ENCODE measurements at regions not wholly inside any gene's neighbourhood (a gene's known extent, or its start where the extent isn't known, plus 50 kb on each side); places are given as distances from the start of the nearest gene placed in this dataset.

DNA sequence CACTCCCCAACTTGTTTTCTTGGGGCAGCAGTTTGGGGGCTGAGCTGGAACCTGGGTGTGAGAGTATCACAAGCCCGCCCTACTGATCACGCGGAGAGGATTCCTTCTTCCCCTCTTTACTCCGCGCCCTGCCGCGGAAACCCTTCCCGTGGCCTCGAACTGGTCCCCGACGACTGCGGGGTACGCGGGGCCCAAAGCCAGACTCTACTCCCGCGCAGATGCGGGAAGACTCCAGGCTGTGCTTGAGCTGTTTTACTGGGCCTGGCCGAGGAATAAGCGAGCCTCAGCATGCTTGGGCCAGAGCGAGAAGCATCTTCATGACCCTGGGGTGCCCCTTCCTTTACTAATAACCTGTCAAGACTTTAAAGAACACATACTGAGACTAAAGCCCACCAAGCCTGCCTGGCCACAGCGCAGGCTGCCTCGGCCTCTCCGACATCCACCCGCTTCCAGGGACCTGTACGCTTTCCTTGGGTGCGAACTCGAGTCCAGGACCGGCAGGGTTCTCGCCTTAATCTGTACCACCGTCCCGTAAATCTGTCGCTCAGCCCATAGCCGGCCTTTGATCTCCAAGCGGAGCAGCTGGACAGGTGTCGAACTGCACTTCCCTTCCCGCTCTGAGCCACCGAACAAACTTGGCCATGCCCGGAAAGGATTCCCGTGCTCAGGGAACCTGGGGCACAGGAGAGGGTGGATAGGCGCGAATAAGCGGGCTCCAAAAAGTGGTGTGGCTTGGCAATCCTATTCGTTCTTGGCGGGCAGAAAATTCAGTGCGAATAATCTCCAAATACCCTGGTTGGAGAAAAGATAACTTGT is 55.0 kb upstream of the TMEM33 start:
- intact Hi-C loops (cut with DNase I), result no loop called here
- peaks cover 58% of the 10 kb centered on the region for H3K27me3 ChIP-seq
- H3K36me3 ChIP-seq, result no peaks in the 10 kb centered on the region
- H3K9me3 ChIP-seq, result no peaks in the 10 kb centered on the region
- H3K4me3 ChIP-seq, result no peak overlapping the region
- H3K9ac ChIP-seq (ENCODE audit: low read depth in 2 of 2, low read length in 2 of 2), result no peak overlapping the region
- no peaks in the 10 kb centered on the region for H3K4me1 ChIP-seq
- no peak overlapping the region for H3K27ac ChIP-seq
- TF ChIP-seq, protein P1, sequence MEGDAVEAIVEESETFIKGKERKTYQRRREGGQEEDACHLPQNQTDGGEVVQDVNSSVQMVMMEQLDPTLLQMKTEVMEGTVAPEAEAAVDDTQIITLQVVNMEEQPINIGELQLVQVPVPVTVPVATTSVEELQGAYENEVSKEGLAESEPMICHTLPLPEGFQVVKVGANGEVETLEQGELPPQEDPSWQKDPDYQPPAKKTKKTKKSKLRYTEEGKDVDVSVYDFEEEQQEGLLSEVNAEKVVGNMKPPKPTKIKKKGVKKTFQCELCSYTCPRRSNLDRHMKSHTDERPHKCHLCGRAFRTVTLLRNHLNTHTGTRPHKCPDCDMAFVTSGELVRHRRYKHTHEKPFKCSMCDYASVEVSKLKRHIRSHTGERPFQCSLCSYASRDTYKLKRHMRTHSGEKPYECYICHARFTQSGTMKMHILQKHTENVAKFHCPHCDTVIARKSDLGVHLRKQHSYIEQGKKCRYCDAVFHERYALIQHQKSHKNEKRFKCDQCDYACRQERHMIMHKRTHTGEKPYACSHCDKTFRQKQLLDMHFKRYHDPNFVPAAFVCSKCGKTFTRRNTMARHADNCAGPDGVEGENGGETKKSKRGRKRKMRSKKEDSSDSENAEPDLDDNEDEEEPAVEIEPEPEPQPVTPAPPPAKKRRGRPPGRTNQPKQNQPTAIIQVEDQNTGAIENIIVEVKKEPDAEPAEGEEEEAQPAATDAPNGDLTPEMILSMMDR (IDR thresholded peaks at IDR 0.05), result no peak
- DNase-seq, result no peak

DNA sequence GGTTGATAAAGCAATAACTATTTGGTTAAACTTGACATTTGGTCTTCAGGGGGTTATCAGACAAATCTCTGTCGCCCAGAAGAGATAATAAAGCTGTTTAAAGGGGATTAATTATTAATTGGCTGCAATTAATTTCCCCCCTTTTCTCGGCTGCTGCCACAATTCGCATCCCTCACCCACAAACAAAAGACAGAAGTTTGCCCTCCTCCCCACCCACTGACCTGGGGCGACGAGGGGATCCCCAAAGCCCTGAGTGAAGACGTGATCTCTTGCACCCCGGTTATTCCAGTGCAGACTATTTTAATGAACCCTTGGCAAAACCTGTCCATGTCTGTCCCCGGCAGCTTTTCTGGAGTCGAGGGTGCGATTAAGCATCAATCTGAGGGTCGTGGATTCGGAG is 55.7 kb upstream of the TMEM33 start:
- no peaks in the 10 kb centered on the region for H3K9me3 ChIP-seq
- intact Hi-C loops (cut with DNase I), result no loop called here
- no peak overlapping the region for H3K9ac ChIP-seq (ENCODE audit: low read depth in 2 of 2, low read length in 2 of 2)
- H3K4me3 ChIP-seq, result no peak overlapping the region
- peaks cover 62% of the 10 kb centered on the region for H3K27me3 ChIP-seq
- H3K27ac ChIP-seq, result no peak overlapping the region
- no peaks in the 10 kb centered on the region for H3K36me3 ChIP-seq
- DNase-seq, result no peak
- TF ChIP-seq, protein P1 (IDR thresholded peaks at IDR 0.05), result no peak
- H3K4me1 ChIP-seq, result no peaks in the 10 kb centered on the region

DNA sequence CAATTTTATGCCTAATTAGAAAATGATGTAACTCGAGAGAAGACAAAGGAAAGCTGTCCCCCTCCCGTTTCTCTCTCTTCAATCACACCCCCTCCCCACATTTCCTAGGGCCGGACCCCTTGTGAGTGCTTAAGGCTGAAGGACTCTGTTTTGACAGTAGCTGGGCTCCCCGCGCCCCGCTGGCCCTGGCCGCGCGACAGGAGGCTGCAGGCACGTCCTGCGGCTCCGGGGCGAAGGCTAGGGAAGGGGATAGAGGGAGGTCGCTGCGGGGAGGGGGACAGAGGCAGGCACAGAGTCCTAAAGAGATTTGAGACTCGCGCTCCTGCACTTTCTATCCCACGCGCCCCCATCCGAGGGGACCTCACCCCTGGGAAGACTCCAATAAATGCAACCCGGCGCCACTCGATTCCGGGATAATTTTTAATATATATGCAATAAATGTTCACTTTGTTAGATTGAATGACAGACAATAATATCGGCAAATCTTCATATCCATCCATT is 56.2 kb upstream of the TMEM33 start:
- Histone ChIP-seq H3K4me3 (no peak overlapping the region), H3K36me3 (no peaks in the 10 kb centered on the region), H3K9ac (ENCODE audit: low read depth in 2 of 2, low read length in 2 of 2) (no peak overlapping the region), H3K27me3 (peaks cover 67% of the 10 kb centered on the region), H3K4me1 (no peaks in the 10 kb centered on the region), H3K9me3 (no peaks in the 10 kb centered on the region), H3K27ac (no peak overlapping the region)
- DNase-seq, result no peak
- TF ChIP-seq, protein P1 (IDR thresholded peaks at IDR 0.05), result no peak
- intact Hi-C loops (cut with DNase I), result no loop called here

DNA sequence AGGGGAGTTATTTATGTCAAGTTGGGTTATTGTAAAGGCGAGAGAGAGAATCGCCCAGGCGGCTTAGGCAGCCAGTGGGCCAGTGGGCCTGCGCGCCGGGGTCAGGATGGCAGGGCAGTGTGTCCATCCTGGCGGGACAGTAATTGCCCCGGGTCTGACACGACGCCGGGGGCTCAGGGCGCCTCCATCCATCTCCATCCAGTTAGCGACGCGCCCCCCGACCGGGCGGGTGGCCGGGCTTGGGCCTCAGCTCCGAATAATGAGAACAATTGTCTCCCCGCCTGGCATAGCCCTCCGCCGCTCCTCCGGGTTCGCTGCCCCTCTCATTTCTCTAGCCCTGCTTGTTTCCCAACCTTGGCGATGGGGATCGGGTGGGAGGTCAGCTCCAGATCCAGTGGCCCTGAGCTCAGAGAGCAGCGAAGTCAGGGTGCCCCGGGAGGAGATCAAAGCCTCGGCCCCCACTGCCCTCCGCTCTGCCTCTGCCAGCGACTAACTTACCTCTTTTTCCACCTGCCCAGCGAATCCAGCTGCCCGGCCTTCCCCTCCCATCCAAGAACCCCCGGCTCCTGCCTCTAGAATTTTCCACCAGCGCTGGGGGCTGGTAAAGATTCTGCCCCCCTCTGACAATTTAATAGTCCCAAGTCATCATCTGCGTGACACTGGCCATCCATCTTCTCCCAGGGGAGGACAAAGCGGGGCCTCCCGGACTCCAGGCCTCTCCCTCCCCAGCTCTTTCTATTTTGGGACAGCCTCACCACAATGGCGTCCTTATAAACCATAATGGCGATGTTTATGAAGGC is 56.9 kb upstream of the TMEM33 start:
- Histone ChIP-seq H3K27me3 (peaks cover 74% of the 10 kb centered on the region), H3K9ac (ENCODE audit: low read depth in 2 of 2, low read length in 2 of 2) (no peak overlapping the region), H3K27ac (no peak overlapping the region), H3K9me3 (no peaks in the 10 kb centered on the region), H3K4me1 (no peaks in the 10 kb centered on the region), H3K36me3 (no peaks in the 10 kb centered on the region), H3K4me3 (no peak overlapping the region)
- TF ChIP-seq, protein P1 (IDR thresholded peaks at IDR 0.05), result no peak
- DNase-seq, result no peak
- intact Hi-C loops (cut with DNase I), result no loop called here

DNA sequence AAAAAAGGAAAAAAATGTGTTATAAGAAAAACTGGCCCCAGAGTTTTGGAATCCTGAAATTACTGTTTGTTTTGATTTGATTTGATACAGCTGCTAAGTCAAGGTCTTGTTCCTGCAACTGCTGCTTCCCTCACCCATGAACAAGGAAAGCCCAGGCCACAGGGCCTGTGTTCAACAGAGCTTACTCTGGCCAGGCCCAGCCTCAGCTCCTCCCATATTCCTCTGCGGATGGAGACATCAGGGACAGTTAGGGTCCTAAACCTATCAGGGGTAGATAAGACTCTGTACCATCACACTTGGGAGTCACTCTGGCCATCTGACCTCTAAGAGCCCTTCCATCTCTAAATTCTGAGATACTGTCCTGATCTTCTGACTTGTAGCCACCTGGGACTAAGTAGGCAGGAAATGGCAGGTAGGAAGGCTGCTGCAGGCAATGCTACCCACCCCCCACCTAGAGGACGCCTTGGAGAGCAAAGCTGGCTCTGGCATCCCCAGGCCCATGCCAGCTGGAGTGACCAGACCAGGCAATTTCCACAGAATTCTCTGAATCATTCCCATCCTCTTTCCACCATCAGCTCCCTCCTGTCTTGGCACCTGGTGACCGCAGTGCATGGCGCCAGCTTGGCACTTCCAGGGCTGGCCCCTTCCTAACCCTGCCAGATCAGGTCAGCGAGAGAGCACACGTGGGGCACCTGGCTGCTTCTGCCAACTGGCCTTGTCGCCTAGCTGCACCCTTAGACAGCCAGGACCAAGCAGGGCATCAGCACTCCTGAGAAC is 58.0 kb upstream of the TMEM33 start:
- Histone ChIP-seq H3K9me3 (no peaks in the 10 kb centered on the region), H3K27me3 (peaks cover 76% of the 10 kb centered on the region), H3K36me3 (no peaks in the 10 kb centered on the region), H3K4me3 (no peak overlapping the region), H3K4me1 (no peaks in the 10 kb centered on the region), H3K27ac (no peak overlapping the region), H3K9ac (ENCODE audit: low read depth in 2 of 2, low read length in 2 of 2) (no peak overlapping the region)
- TF ChIP-seq, protein P1 (IDR thresholded peaks at IDR 0.05), result no peak
- no peak for DNase-seq
- intact Hi-C loops (cut with DNase I), result no loop called here
